ENCODE measurements at regions not wholly inside any gene's neighbourhood (a gene's known extent, or its start where the extent isn't known, plus 50 kb on each side); places are given as distances from the start of the nearest gene placed in this dataset.
"Not testable (repeated sequence)": the region's sequence is repeated elsewhere in the genome, so short reads cannot be mapped to it uniquely, and the experiment has no call there.

DNA sequence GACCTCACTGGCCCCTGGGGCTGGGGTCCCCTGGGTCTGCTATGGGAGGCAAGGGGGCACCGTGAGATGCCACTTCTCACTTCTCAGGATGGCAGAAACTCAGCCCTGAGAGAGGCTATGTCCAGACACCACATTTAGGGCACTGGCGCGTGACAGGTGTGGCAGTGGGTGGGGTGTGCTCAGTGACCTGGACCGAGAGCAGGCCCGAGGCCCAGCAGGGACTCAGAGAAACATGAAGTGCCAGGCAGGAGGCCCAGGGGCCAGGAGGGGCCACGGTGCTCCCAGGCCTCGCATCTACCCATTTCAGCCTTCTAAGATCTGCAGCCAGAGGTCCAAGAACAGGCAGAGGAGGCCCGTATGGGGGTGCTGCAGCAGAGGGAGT is 214.9 kb upstream of the SGCG start:
- not testable (repeated sequence) for H3K27ac Mint-ChIP-seq; H3K27me3 Mint-ChIP-seq (ENCODE audit: insufficient read depth); H3K9me3 Mint-ChIP-seq; H3K4me1 Mint-ChIP-seq; H3K9ac ChIP-seq (ENCODE audit: extremely low read depth, low read length, poor library complexity, severe bottlenecking); H3K36me3 Mint-ChIP-seq (ENCODE audit: low read depth); H3K27me3 ChIP-seq (ENCODE audit: control insufficient read depth, insufficient read depth, low read length, poor library complexity, severe bottlenecking); H3K27ac ChIP-seq (ENCODE audit: low read depth, low read length); H3K4me3 Mint-ChIP-seq; H3K4me3 ChIP-seq (ENCODE audit: low read length); H3K4me1 ChIP-seq (ENCODE audit: control insufficient read depth, insufficient read depth, low read length); H3K36me3 ChIP-seq (ENCODE audit: control insufficient read depth, insufficient read depth, low read length); H3K9me3 ChIP-seq (ENCODE audit: control insufficient read depth, low read length)
- peak; percentile 9 for DNase-seq
- WGBS, 2 experiments (ENCODE audit: insufficient coverage in 1 of 2, insufficient read length in 1 of 2), result 93 to 96% methylated on average over 3 to 5 of the region's 8 CpGs

DNA sequence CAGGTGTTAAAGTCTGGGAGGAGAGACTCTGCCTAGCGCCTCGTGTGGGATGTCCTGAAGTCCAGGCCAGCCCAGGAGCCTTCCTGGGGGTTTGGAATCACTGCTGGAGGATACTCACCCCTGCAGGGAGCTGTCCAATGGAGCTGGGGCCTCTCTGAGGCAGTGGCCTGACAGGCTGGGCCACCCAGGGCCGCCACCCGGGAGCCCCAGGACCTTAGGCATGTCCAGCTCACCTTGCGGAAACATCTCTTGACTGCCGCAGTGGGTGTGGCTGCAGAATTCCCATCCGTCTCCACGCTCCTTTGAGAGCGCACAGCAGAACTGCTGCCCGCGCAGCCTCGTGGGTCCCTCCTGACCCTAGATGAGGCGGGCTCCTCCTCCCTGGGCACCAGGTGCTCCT is 214.0 kb upstream of the SGCG start:
- not testable (repeated sequence) for DNase-seq; H3K36me3 ChIP-seq (ENCODE audit: control insufficient read depth, insufficient read depth, low read length); H3K4me3 ChIP-seq (ENCODE audit: low read length); H3K27ac ChIP-seq (ENCODE audit: low read depth, low read length); H3K9ac ChIP-seq (ENCODE audit: extremely low read depth, low read length, poor library complexity, severe bottlenecking); H3K27ac Mint-ChIP-seq; H3K27me3 Mint-ChIP-seq (ENCODE audit: insufficient read depth); H3K36me3 Mint-ChIP-seq (ENCODE audit: low read depth); H3K4me1 ChIP-seq (ENCODE audit: control insufficient read depth, insufficient read depth, low read length); H3K27me3 ChIP-seq (ENCODE audit: control insufficient read depth, insufficient read depth, low read length, poor library complexity, severe bottlenecking); H3K9me3 Mint-ChIP-seq; H3K4me1 Mint-ChIP-seq; H3K9me3 ChIP-seq (ENCODE audit: control insufficient read depth, low read length); H3K4me3 Mint-ChIP-seq
- WGBS, 2 experiments (ENCODE audit: insufficient coverage in 1 of 2, insufficient read length in 1 of 2), result 95% methylated on average over 13 of the region's 13 CpGs; no CpG with 5 or more reads in 1 of the 2 experiments

DNA sequence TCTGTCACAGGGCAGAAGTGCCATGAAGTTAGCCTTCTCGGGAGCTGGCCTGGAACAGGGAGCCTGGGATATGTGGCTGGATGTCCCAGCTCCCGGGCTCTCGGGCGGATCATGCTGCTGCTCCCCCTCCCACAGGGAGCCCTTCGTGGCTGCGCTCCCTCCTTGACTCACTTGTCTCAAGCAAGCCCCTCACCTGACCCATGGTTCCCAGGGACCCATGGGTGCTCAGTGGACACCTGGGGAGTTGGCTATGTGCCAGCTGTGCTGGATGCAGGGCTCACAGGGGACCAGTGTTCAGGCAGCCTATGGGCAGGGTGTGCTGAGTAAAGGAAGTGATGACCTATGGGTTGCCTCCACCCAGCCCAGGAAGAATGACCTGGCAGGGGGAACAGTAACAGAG is 213.1 kb upstream of the SGCG start:
- no peak overlapping the region for H3K27ac ChIP-seq (ENCODE audit: low read depth, low read length)
- no peaks in the 10 kb centered on the region for H3K36me3 ChIP-seq (ENCODE audit: control insufficient read depth, insufficient read depth, low read length)
- no peaks in the 10 kb centered on the region for H3K9me3 ChIP-seq (ENCODE audit: control insufficient read depth, low read length)
- Mint-ChIP-seq H3K9me3 (no peaks in the 10 kb centered on the region), H3K27ac (no peak overlapping the region), H3K27me3 (ENCODE audit: insufficient read depth) (peaks cover 5% of the 10 kb centered on the region), H3K4me3 (no peak overlapping the region), H3K4me1 (no peaks in the 10 kb centered on the region), H3K36me3 (ENCODE audit: low read depth) (no peaks in the 10 kb centered on the region)
- H3K4me1 ChIP-seq (ENCODE audit: control insufficient read depth, insufficient read depth, low read length), result no peaks in the 10 kb centered on the region
- 92 to 96% methylated on average over 4 to 6 of the region's 6 CpGs for WGBS, 2 experiments (ENCODE audit: insufficient coverage in 1 of 2, insufficient read length in 1 of 2)
- H3K27me3 ChIP-seq (ENCODE audit: control insufficient read depth, insufficient read depth, low read length, poor library complexity, severe bottlenecking), result no peaks in the 10 kb centered on the region
- no peak overlapping the region for H3K4me3 ChIP-seq (ENCODE audit: low read length)
- H3K9ac ChIP-seq (ENCODE audit: extremely low read depth, low read length, poor library complexity, severe bottlenecking), result no peak overlapping the region
- no peak for DNase-seq
- no peak for TF ChIP-seq CTCF (conservative IDR thresholded peaks at IDR 0.05)

DNA sequence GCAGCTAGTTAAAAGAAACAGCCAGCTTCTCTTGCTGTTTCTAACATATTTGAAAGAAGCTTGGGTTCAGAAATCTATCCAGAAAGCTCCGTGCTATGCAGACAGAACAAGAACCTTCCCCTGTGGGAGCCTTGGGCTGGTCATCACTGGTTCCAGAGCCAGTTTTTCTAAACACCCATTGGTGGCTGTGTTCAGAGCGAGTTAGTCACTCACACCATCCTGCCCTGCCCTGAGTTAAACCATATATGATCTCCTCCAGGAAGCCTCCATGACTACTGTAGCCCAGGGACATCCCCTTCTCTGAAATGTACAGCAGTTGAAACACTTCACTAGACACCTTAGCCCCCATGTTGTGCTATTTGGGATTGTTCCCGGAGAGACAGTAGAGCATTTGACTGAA is 200.8 kb upstream of the SGCG start:
- H3K27ac Mint-ChIP-seq, result no peak overlapping the region
- no peaks in the 10 kb centered on the region for H3K36me3 ChIP-seq (ENCODE audit: control insufficient read depth, insufficient read depth, low read length)
- no peak overlapping the region for H3K9ac ChIP-seq (ENCODE audit: extremely low read depth, low read length, poor library complexity, severe bottlenecking)
- H3K4me1 Mint-ChIP-seq, result no peaks in the 10 kb centered on the region
- H3K27me3 ChIP-seq (ENCODE audit: control insufficient read depth, insufficient read depth, low read length, poor library complexity, severe bottlenecking), result no peaks in the 10 kb centered on the region
- no peak overlapping the region for H3K4me3 Mint-ChIP-seq
- no peaks in the 10 kb centered on the region for H3K4me1 ChIP-seq (ENCODE audit: control insufficient read depth, insufficient read depth, low read length)
- no peaks in the 10 kb centered on the region for H3K36me3 Mint-ChIP-seq (ENCODE audit: low read depth)
- peaks cover 29% of the 10 kb centered on the region for H3K9me3 Mint-ChIP-seq
- no peak for TF ChIP-seq CTCF (conservative IDR thresholded peaks at IDR 0.05)
- H3K9me3 ChIP-seq (ENCODE audit: control insufficient read depth, low read length), result peaks cover 12% of the 10 kb centered on the region
- no peak overlapping the region for H3K27ac ChIP-seq (ENCODE audit: low read depth, low read length)
- 94 to 100% methylated on average over 1 to 3 of the region's 3 CpGs for WGBS, 2 experiments (ENCODE audit: insufficient coverage in 1 of 2, insufficient read length in 1 of 2)
- DNase-seq, result no peak
- H3K27me3 Mint-ChIP-seq (ENCODE audit: insufficient read depth), result no peaks in the 10 kb centered on the region
- H3K4me3 ChIP-seq (ENCODE audit: low read length), result no peak overlapping the region
